GM18517 (cell line): ENCODE measurements at regions not wholly inside any gene's neighbourhood (a gene's known extent, or its start where the extent isn't known, plus 50 kb on each side); places are given as distances from the start of the nearest gene placed in this dataset.

ENCODE experiments used
- ATAC-seq: cut with Tn5 transposase; IDR thresholded peaks from one replicate; pipeline ENCODE4 v1.9.1; 2021; ENCODE audit warnings: mild to moderate bottlenecking, moderate library complexity; ENCODE audit not compliant: unreplicated experiment

DNA sequence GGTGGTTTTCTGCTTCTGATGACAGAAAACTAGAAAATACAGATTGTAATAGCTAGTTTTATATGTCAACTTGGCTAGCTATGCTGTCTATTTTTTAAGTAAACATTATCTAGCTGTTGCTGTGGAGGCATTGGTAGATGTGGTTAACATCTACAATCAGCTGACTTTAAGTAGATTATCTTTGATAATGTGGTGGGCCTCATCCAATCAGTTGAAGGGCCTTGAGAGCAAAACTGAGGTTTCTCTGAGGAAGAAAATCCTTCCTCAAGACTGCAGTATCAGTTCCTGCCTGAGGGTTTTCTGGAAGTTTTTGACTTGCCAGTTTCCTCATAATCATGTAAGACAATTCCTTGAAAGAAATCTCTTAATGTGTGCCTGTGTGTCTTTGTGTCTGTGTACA lies 75.9 kb upstream of the SPHKAP start:
- ATAC-seq = no peak

DNA sequence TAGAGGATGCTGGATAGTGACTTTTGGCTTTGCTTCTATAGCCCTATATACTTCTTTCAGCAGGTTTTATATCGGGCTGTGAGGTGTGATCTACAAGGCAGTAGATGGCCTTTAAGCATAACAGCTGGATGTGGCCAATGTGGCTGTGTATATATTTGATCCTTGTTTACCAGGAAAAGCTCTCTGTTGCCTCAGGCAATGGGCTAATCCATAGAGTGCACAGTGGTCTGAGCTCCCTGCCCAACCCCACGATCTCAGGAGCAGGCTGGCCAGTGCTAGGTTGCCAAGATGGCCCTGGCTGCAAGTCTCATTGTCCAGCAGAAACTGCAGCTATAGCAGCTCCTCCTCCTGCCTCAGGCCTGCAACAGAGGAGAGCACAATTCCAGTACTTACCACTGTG lies 72.3 kb upstream of the SPHKAP start:
- no peak for ATAC-seq

DNA sequence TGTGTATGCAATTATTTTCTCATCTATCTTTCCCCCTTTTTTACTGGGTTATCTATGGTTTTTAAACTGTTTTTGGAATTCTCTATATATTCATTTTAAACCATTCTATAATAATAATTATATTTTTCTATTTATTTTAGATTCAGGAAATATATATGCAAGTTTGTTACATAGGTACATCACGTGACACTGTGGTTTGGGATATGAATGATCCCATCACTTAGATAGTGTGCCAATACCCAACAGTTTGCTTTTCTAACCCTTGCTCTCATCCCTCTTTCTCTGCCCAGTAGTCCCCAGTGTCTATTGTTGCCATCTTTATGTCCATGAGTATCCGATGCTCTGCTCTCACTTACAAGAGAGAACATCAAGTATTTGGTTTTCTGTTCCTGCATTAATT lies 65.8 kb upstream of the SPHKAP start:
- ATAC-seq = no peak

DNA sequence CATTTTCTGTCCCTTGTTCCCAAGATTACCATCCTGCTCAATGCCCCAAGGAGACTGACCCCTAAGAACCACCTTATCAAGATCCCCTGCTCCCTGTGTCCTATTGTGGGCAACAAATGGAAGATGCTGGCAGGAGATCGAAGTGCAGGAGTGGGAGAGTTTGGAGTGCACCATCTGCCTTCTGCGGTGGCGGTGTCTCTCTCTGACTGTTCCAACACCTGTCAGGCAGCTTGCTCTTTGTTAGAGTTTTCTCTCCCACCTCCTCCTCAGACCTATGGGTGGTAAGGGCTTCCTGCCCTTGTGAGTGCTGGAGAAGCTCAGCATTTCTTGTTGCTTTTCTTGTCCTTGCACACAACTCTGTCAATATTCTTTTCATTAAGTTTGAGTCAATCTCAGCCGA lies 64.1 kb upstream of the SPHKAP start:
- no peak for ATAC-seq

DNA sequence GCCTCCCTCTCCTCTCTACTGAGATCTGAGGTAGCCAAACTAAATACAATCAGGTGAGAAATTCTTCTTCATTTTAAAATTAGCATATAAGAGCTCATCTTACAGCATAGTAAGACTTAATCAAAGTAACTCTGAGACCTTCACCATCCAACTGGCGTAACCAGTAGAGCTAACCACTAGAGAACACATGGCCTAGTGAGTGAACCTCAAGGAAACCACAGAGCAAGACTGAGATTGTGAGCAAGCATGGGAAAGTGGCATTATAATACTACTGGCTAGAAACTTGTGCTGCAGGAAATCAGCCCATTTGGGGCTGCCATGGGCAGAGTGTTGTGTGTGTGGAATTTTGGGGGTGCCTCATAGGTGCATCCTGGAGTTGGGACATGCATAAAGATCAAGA lies 61.1 kb upstream of the SPHKAP start:
- ATAC-seq = no peak

DNA sequence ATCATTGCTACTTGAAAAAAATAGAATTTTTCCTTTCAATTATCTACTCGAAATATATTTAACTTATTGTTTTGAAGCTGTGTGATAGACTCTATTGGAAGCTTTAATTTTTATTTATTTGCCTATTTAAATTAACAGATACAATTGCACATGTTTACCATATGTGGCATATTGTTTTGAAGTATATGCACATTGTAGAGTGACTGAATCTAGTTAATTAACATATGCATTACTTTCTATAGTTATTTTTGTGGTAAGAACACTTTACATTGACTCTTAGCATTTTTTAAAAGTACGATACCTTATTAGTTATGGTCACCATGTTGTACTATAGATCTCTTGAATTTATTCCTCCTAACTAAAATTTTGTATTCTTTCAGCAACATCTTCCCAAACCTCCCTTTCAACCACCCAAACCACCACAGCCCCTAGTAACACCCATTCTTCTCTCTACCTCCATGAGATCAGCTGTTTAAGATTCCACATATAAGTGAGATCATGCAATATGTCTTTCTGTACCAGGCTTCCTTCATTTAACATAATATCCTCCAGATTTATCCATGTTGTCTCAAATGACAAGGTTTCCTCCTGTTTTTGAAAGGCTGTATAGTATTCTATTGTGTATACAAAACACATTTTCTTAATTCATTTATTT lies 58.5 kb upstream of the SPHKAP start:
- ATAC-seq = no peak

DNA sequence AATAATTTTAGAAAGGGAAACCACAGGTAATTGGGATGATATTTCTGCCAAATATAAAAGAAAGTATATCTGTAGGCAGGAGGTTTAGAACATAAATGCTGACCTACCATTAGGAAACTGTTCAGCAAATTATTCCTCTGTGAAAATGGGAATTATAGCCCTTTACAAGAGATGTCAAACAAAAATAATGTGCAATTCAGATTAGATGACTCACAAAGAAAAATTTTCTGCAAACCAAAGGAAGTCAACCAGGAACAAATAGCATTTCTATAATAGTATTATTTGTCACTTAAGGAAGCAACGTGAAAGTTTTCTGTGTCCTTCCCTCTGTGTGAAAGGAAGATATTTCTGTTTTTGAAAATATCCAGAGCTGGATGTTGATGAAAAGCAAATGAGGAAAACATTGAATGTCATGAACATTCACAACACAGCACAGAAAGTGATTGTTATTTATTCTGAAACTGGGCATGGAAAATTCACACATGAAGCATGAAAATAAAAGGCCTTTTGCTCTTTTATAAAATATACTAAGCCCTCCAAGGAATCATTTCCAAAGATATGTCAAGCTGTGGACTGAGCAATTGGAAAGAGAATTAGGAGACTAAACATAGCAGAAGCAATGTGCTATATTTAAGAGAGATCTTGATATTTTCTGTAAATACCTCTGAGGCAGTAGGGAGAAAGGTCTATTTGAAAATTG lies 57.9 kb upstream of the SPHKAP start:
- ATAC-seq = no peak
